Left ventricle myocardium inferior (tissue), 1 donor: ENCODE measurements at regions not wholly inside any gene's neighbourhood (a gene's known extent, or its start where the extent isn't known, plus 50 kb on each side); places are given as distances from the start of the nearest gene placed in this dataset.
"Not testable (repeated sequence)": the region's sequence is repeated elsewhere in the genome, so short reads cannot be mapped to it uniquely, and the experiment has no call there.

ENCODE experiments used
- DNase-seq: peaks from one replicate; pipeline ENCODE4 v3.0.0-alpha.2; 2020
- H3K27ac ChIP-seq: fragments of 200-600 bp; replicated peaks from 2 replicates; pipeline ENCODE4 v1.8.0; 2021
- H3K27me3 ChIP-seq: fragments of 200-600 bp; 2 replicates; pipeline ENCODE4 v1.8.0; 2021; ENCODE audit warnings: low read depth
- H3K36me3 ChIP-seq: fragments of 200-600 bp; 2 replicates; pipeline ENCODE4 v1.8.0; 2021
- H3K4me1 ChIP-seq: fragments of 200-600 bp; 2 replicates; pipeline ENCODE4 v1.8.0; 2021
- H3K4me3 ChIP-seq: fragments of 200-600 bp; 2 replicates; pipeline ENCODE4 v1.8.0; 2021; ENCODE audit warnings: mild to moderate bottlenecking, moderate library complexity
- H3K9me3 ChIP-seq: fragments of 200-600 bp; replicated peaks from 2 replicates; pipeline ENCODE4 v1.8.0; 2021
- intact Hi-C: fragments of 100-400 bp; cut with micrococcal nuclease; formaldehyde crosslinking; loops from one replicate; pipeline ENCODE4 v1.11.0; 2022
- TF ChIP-seq, protein P1 (sequence below): fragments of 200-600 bp; IDR thresholded peaks from 2 replicates; pipeline ENCODE4 v1.8.0; 2021; ENCODE audit warnings: antibody characterized with exemption, mild to moderate bottlenecking, borderline replicate concordance
- donor health status: DM: no; HTN: yes; CAD: no; lungs with severe emphysema.

DNA sequence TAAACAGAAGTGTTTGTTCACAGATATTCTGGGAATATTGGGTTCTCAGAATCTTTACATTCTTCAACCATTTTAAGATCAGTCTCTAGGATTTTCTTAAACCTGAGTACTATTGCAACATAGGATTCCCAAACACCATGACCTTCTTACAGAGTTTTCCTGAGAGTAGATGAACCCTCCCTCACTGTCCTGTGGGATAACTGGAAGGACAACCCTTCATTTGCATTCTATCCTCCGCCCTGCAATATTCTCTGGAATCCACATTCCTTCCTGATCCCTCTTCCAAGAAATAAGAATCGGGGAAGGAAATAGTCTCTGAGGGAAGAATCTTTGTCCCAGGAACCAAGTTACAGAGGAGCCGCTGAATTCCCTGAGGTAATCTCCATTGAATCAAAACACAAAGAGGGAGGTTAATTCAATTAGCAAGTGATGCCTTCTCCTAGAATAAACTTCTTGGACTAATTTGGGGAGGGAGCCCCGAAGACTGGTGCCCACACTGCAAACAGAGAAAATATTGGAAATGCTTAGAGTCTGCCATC, 99.8 kb upstream of the MBIP start:
- H3K36me3 ChIP-seq, result no peaks in the 10 kb centered on the region

DNA sequence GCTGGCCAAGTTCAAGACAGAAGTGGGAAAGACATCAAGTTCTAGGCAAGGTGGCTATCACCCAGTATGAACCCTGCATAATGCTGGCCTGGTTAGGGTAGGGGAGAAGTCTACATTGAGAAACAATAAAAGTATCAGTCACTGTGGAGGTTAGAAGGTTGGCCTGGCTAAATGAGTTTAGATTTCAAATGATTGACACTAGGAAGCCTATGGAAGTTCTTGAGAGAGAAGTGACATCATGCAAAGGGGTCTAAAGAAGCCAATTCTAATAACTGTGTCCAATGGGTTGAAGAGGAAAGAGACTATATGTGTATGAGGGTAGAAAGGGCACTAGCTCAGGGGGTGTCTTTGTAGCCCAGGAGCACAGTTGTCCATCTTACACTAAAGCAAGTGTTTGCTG, 98.5 kb upstream of the MBIP start:
- no peak overlapping the region for H3K4me3 ChIP-seq
- H3K27ac ChIP-seq, result no peak overlapping the region
- H3K9me3 ChIP-seq, result peaks cover 14% of the 10 kb centered on the region
- no peaks in the 10 kb centered on the region for H3K4me1 ChIP-seq
- TF ChIP-seq, protein P1, sequence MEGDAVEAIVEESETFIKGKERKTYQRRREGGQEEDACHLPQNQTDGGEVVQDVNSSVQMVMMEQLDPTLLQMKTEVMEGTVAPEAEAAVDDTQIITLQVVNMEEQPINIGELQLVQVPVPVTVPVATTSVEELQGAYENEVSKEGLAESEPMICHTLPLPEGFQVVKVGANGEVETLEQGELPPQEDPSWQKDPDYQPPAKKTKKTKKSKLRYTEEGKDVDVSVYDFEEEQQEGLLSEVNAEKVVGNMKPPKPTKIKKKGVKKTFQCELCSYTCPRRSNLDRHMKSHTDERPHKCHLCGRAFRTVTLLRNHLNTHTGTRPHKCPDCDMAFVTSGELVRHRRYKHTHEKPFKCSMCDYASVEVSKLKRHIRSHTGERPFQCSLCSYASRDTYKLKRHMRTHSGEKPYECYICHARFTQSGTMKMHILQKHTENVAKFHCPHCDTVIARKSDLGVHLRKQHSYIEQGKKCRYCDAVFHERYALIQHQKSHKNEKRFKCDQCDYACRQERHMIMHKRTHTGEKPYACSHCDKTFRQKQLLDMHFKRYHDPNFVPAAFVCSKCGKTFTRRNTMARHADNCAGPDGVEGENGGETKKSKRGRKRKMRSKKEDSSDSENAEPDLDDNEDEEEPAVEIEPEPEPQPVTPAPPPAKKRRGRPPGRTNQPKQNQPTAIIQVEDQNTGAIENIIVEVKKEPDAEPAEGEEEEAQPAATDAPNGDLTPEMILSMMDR, result no peak
- DNase-seq, result no peak
- intact Hi-C loops, result no loop called here
- no peaks in the 10 kb centered on the region for H3K27me3 ChIP-seq
- no peaks in the 10 kb centered on the region for H3K36me3 ChIP-seq

More for the DNA sequence above, 99.8 kb upstream of the MBIP start:
- Histone ChIP-seq H3K9me3 (peaks cover 14% of the 10 kb centered on the region), H3K4me3 (no peak overlapping the region), H3K27me3 (no peaks in the 10 kb centered on the region), H3K27ac (no peak overlapping the region), H3K4me1 (no peaks in the 10 kb centered on the region)
- intact Hi-C loops, result no loop called here
- TF ChIP-seq, protein P1, result no peak
- no peak for DNase-seq

DNA sequence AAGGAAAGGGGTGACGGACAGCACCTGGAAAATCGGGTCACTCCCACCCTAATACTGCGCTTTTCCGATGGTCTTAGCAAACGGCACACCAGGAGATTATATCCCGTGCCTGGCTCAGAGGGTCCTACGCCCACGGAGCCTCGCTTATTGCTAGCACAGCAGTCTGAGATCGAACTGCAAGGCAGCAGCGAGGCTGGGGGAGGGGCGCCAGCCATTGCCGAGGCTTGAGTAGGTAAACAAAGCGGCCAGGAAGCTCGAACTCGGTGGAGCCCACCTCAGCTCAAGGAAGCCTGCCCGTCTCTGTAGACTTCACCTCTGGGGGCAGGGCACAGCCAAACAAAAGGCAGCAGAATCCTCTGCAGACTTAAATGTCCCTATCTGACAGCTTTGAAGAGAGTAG, 91.5 kb upstream of the MBIP start:
- H3K4me3 ChIP-seq, H3K36me3 ChIP-seq, intact Hi-C loops, H3K4me1 ChIP-seq, H3K27ac ChIP-seq, DNase-seq: not testable (repeated sequence)
- Histone ChIP-seq H3K9me3 (peaks cover 23% of the 10 kb centered on the region), H3K27me3 (peaks cover 22% of the 10 kb centered on the region)

DNA sequence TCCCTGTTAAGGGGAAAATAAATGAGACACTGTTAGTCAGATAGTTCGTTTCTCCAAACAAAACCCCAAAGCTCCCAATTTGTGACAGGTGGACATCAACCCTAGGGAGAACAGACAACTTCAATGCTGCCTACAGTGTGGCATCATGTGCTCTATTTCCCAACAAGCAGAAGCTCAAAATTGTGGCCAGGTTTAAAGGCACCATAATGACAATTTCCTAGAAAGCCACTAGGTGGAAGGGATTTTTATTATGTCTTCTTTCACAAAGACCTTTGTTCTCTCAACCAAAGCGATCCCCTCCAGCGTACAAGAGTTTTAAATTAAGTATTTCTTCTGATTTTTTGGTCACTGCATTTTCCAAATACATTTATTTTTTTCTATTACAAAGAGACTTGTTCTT, 88.0 kb upstream of the MBIP start:
- TF ChIP-seq, protein P1, result no peak
- H3K27ac ChIP-seq, result no peak overlapping the region

DNA sequence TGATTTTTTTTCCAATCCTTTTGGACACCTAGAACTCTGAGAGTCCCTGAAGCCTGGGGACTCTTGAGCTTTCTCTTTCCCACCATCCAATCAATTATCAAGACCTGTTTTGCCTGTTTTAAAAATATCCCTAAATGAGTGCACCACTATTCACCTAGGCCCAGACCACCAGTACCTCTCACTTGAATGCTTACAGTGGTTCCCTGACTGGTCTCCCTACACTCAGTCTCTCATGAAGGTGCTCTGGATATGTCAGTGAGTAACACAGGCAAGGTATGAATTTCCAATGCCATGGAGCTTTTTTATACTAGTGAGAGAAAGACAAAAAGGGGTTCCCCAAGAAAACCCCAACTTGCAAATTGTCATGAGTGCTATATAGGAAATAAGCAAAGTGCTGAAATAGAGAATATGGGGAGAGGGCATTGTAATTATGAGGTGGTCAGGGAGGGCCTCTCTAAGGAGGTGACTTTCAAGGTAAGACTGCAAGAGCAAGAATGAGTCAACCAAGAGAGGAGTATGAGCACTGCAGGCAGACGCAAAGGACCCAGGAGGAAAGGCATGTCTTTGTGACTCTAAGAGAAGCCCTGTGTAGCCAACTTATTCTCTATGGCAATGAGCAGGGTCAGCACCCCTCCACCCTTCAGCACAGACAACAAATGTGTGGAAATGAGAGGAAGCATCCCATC, 85.3 kb upstream of the MBIP start:
- intact Hi-C loops, result no loop called here

More for the DNA sequence above, 88.0 kb upstream of the MBIP start:
- Histone ChIP-seq H3K36me3 (no peaks in the 10 kb centered on the region), H3K9me3 (peaks cover 10% of the 10 kb centered on the region), H3K4me1 (no peaks in the 10 kb centered on the region), H3K27me3 (peaks cover 30% of the 10 kb centered on the region), H3K4me3 (no peak overlapping the region)
- DNase-seq, result no peak
- intact Hi-C loops, result no loop called here

DNA sequence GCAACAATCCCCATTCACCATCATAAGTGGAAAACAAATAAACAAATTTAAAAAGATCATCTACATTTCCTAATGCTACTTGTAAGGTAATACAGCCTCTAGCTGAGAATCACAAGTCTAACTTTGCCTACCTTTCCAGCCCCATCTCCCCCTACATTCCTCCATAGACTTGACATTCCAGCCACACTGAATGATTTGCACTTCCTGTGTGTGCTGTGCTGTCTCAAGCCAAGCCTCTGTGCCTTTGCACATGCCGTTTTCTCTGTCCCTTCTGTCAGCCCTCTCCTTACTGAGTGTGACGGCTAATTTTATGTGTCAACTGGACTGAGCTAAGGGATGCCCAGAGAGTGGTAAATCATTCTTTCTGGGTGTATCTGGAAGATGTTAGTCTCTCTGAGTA, 82.4 kb upstream of the MBIP start:
- H3K27me3 ChIP-seq, result peaks cover 10% of the 10 kb centered on the region
- H3K9me3 ChIP-seq, result no peaks in the 10 kb centered on the region
- H3K27ac ChIP-seq, result no peak overlapping the region
- TF ChIP-seq, protein P1, result no peak
- intact Hi-C loops, result no loop called here
- no peak for DNase-seq
- H3K36me3 ChIP-seq, result no peaks in the 10 kb centered on the region
- no peak overlapping the region for H3K4me3 ChIP-seq
- H3K4me1 ChIP-seq, result no peaks in the 10 kb centered on the region

More for the DNA sequence above, 85.3 kb upstream of the MBIP start:
- TF ChIP-seq, protein P1, result no peak
- Histone ChIP-seq H3K4me1 (no peaks in the 10 kb centered on the region), H3K9me3 (no peaks in the 10 kb centered on the region), H3K4me3 (no peak overlapping the region), H3K27me3 (peaks cover 30% of the 10 kb centered on the region), H3K36me3 (no peaks in the 10 kb centered on the region), H3K27ac (no peak overlapping the region)
- no peak for DNase-seq
